PC-9 (cell line): ENCODE measurements at regions not wholly inside any gene's neighbourhood (a gene's known extent, or its start where the extent isn't known, plus 50 kb on each side); places are given as distances from the start of the nearest gene placed in this dataset.
"Not testable (repeated sequence)": the region's sequence is repeated elsewhere in the genome, so short reads cannot be mapped to it uniquely, and the experiment has no call there.

Source experiments
- BruUV-seq: library from RNA; stranded (reverse); fragments of 400-500 nt; replicated peaks from 2 replicates; lab custom pipeline; 2021; lab: Mats Ljungman, UMichigan
- CTCF ChIA-PET: fragments of 300-600 bp; sonication (Branson Sonifier 250); formaldehyde crosslinking; loops from one replicate; lab custom pipeline; 2022; ENCODE audit warnings: antibody characterized with exemption; lab: Charles Lee
- POLR2A ChIA-PET: fragments of 300-600 bp; sonication (Branson Sonifier 250); formaldehyde crosslinking; loops from one replicate; lab custom pipeline; 2022; ENCODE audit warnings: antibody characterized with exemption; ENCODE audit not compliant: unreplicated experiment; lab: Charles Lee
- DNase-seq, 2 experiments: peaks; one replicate each; pipeline versions ENCODE4 v3.0.0 to v3.0.0-alpha.2; 2015 to 2022; ENCODE audit warnings: mixed read lengths in 1 of 2
- H2AFZ ChIP-seq: fragments of 200-600 bp; sonication (generic); 2 replicates; pipeline ENCODE4 v1.8.1; 2017; ENCODE audit warnings: antibody characterized with exemption
- H3F3A ChIP-seq: fragments of 200-600 bp; sonication (generic); 2 replicates; pipeline ENCODE4 v1.8.1; 2017; ENCODE audit warnings: antibody characterized with exemption, mild to moderate bottlenecking, low read depth; ENCODE audit not compliant: insufficient read depth
- H3K27ac ChIP-seq: fragments of 200-600 bp; sonication (generic); 2 replicates; pipeline ENCODE4 v1.6.1; 2016; ENCODE audit warnings: mixed run types
- H3K27me3 ChIP-seq: fragments of 200-600 bp; sonication (generic); 2 replicates; pipeline ENCODE4 v1.6.1; 2016; ENCODE audit warnings: low read depth, mixed run types; ENCODE audit not compliant: insufficient read depth
- H3K36me3 ChIP-seq: fragments of 200-600 bp; sonication (generic); 2 replicates; pipeline ENCODE4 v1.6.1; 2016; ENCODE audit warnings: low read depth, mixed run types
- H3K4me1 ChIP-seq: fragments of 200-600 bp; sonication (generic); replicated peaks from 2 replicates; pipeline ENCODE4 v1.6.1; 2016; ENCODE audit warnings: mixed run types; ENCODE audit not compliant: insufficient read depth
- H3K4me2 ChIP-seq: fragments of 200-600 bp; sonication (generic); 2 replicates; pipeline ENCODE4 v1.6.1; 2017; ENCODE audit warnings: mixed run types
- H3K4me3 ChIP-seq: fragments of 200-600 bp; sonication (generic); 2 replicates; pipeline ENCODE4 v1.6.1; 2016; ENCODE audit warnings: mixed run types
- H3K79me2 ChIP-seq: fragments of 200-600 bp; sonication (generic); 2 replicates; pipeline ENCODE4 v1.6.1; 2017; ENCODE audit warnings: low read depth, mixed run types
- H3K9me2 ChIP-seq: fragments of 200-600 bp; sonication (generic); 2 replicates; pipeline ENCODE4 v1.8.1; 2017; ENCODE audit warnings: mild to moderate bottlenecking; ENCODE audit not compliant: insufficient read depth
- H3K9me3 ChIP-seq: fragments of 200-600 bp; sonication (generic); 2 replicates; pipeline ENCODE4 v1.8.1; 2016; ENCODE audit warnings: low read depth; ENCODE audit not compliant: insufficient read depth
- H4K20me1 ChIP-seq: fragments of 200-600 bp; sonication (generic); 2 replicates; pipeline ENCODE4 v1.8.1; 2017; ENCODE audit not compliant: insufficient read depth
- CTCF ChIP-seq: fragments of 200-600 bp; sonication (generic); conservative IDR thresholded peaks from 2 replicates; pipeline ENCODE4 v1.6.1; 2017; ENCODE audit warnings: mixed run types, antibody characterized with exemption, mild to moderate bottlenecking, moderate library complexity
- EZH2 ChIP-seq: fragments of 200-600 bp; sonication (generic); IDR thresholded peaks from 2 replicates; pipeline ENCODE4 v1.8.0; 2017; ENCODE audit warnings: antibody characterized with exemption, low read depth
- intact Hi-C: fragments of 100-400 bp; cut with micrococcal nuclease; formaldehyde crosslinking; loops from one replicate; pipeline ENCODE4 v1.10.0; 2022; ENCODE audit not compliant: unreplicated experiment

GRCh38 chrX:4627414-4627813 lies 914.0 kb upstream of the PRKX start:
- Histone ChIP-seq H3K4me2 (no peak overlapping the region), H3K9me2 (no peaks in the 10 kb centered on the region), H3K9me3 (no peaks in the 10 kb centered on the region; the same call in 1 of the 2 replicates), H3K27ac (no peak overlapping the region), H3K27me3 (no peaks in the 10 kb centered on the region), H3K4me1 (no peaks in the 10 kb centered on the region), H3F3A (no peaks in the 10 kb centered on the region), H3K79me2 (no peaks in the 10 kb centered on the region), H3K36me3 (no peaks in the 10 kb centered on the region), H2AFZ (no peak overlapping the region), H3K4me3 (no peak overlapping the region), H4K20me1 (no peaks in the 10 kb centered on the region)
- ChIA-PET CTCF (no interaction called here), POLR2A (no interaction called here)
- BruUV-seq = no TSS peak
- TF ChIP-seq CTCF (no peak), EZH2 (no peak)
- no peak for DNase-seq
- intact Hi-C loops = no loop called here

GRCh38 chrX:4622486-4623167 lies 909.2 kb upstream of the PRKX start:
- H3K4me1 ChIP-seq = no peaks in the 10 kb centered on the region
- intact Hi-C loops = no loop called here
- ChIA-PET POLR2A (no interaction called here), CTCF (no interaction called here)
- no peak overlapping the region for H3K4me3 ChIP-seq
- H3K9me2 ChIP-seq = no peaks in the 10 kb centered on the region
- H2AFZ ChIP-seq = no peak overlapping the region
- peaks cover 2% of the 10 kb centered on the region; the same call in 1 of the 2 replicates for H3K9me3 ChIP-seq
- no peaks in the 10 kb centered on the region for H3K27me3 ChIP-seq
- no peak for DNase-seq
- no peaks in the 10 kb centered on the region for H3K79me2 ChIP-seq
- no TSS peak for BruUV-seq
- H3K4me2 ChIP-seq = no peak overlapping the region
- H3K27ac ChIP-seq = no peak overlapping the region
- H4K20me1 ChIP-seq = no peaks in the 10 kb centered on the region; the same call in 1 of the 2 replicates
- H3F3A ChIP-seq = no peaks in the 10 kb centered on the region
- TF ChIP-seq CTCF = no peak
- no peak for TF ChIP-seq EZH2
- H3K36me3 ChIP-seq = no peaks in the 10 kb centered on the region

GRCh38 chrX:4613651-4614050 lies 900.2 kb upstream of the PRKX start:
- CTCF ChIA-PET = not testable (repeated sequence)

GRCh38 chrX:4588893-4589292 lies 875.4 kb upstream of the PRKX start:
- Histone ChIP-seq H3K9me3 (no peaks in the 10 kb centered on the region), H3K4me1 (no peaks in the 10 kb centered on the region), H4K20me1 (no peaks in the 10 kb centered on the region), H3K79me2 (no peaks in the 10 kb centered on the region), H2AFZ (no peak overlapping the region), H3K36me3 (no peaks in the 10 kb centered on the region), H3K4me3 (no peak overlapping the region), H3K9me2 (no peaks in the 10 kb centered on the region), H3K27me3 (no peaks in the 10 kb centered on the region), H3K4me2 (no peak overlapping the region), H3F3A (no peaks in the 10 kb centered on the region), H3K27ac (no peak overlapping the region)
- ChIA-PET POLR2A (no interaction called here), CTCF (no interaction called here)
- intact Hi-C loops = no loop called here
- BruUV-seq = no TSS peak
- TF ChIP-seq CTCF = no peak
- no peak for TF ChIP-seq EZH2
- DNase-seq = no peak

More at GRCh38 chrX:4613651-4614050, 900.2 kb upstream of the PRKX start:
- H3K27ac ChIP-seq, H2AFZ ChIP-seq, H3K36me3 ChIP-seq, H4K20me1 ChIP-seq, DNase-seq, BruUV-seq, H3K27me3 ChIP-seq, POLR2A ChIA-PET, H3K79me2 ChIP-seq, H3K9me3 ChIP-seq, H3K9me2 ChIP-seq, H3K4me1 ChIP-seq, H3F3A ChIP-seq, H3K4me3 ChIP-seq, H3K4me2 ChIP-seq, intact Hi-C loops: not testable (repeated sequence)
